Nephron progenitor cell (in vitro differentiated cells): ENCODE measurements at regions not wholly inside any gene's neighbourhood (a gene's known extent, or its start where the extent isn't known, plus 50 kb on each side); places are given as distances from the start of the nearest gene placed in this dataset.

Experiments
- DNase-seq: peaks from one replicate; pipeline ENCODE4 v3.0.0; 2021
- H3K27ac Mint-ChIP-seq: 2 replicates; pipeline ENCODE4 v1.8.0; 2021; ENCODE audit warnings: mild to moderate bottlenecking, moderate library complexity, mixed read lengths
- H3K27me3 Mint-ChIP-seq: 2 replicates; pipeline ENCODE4 v1.8.0; 2021; ENCODE audit warnings: mild to moderate bottlenecking, low read depth, mixed read lengths; ENCODE audit not compliant: poor library complexity
- H3K36me3 Mint-ChIP-seq: 2 replicates; pipeline ENCODE4 v1.8.0; 2021; ENCODE audit warnings: low read depth, mixed read lengths
- H3K4me1 Mint-ChIP-seq: 2 replicates; pipeline ENCODE4 v1.8.0; 2021; ENCODE audit warnings: mixed read lengths
- H3K4me3 Mint-ChIP-seq: 2 replicates; pipeline ENCODE4 v1.8.0; 2021; ENCODE audit warnings: mild to moderate bottlenecking, moderate library complexity, mixed read lengths
- H3K9me3 Mint-ChIP-seq: 2 replicates; pipeline ENCODE4 v1.8.0; 2021; ENCODE audit warnings: mild to moderate bottlenecking, moderate library complexity, mixed read lengths
- CTCF ChIP-seq: fragments of 200-600 bp; sonication (generic); IDR thresholded peaks from 2 replicates; pipeline ENCODE4 v1.5.0; 2021; ENCODE audit warnings: antibody characterized with exemption

- H3K4me3 Mint-ChIP-seq, result no peak overlapping the region
- no peak for TF ChIP-seq CTCF
- DNase-seq, result no peak
- H3K36me3 Mint-ChIP-seq, result peaks cover 8% of the 10 kb centered on the region
- peaks cover 6% of the 10 kb centered on the region for H3K4me1 Mint-ChIP-seq
- no peak overlapping the region for H3K27ac Mint-ChIP-seq
- H3K27me3 Mint-ChIP-seq, result no peaks in the 10 kb centered on the region
- H3K9me3 Mint-ChIP-seq, result peaks cover 8% of the 10 kb centered on the region
Observed at GRCh38 chr10:44298713-44299112, 86.2 kb downstream of the CXCL12 start.

- Mint-ChIP-seq H3K27ac (no peak overlapping the region), H3K4me3 (no peak overlapping the region), H3K27me3 (no peaks in the 10 kb centered on the region), H3K4me1 (peaks cover 6% of the 10 kb centered on the region), H3K36me3 (peaks cover under 1% of the 10 kb centered on the region), H3K9me3 (peaks cover under 1% of the 10 kb centered on the region)
- no peak for DNase-seq
- no peak for TF ChIP-seq CTCF
Observed at GRCh38 chr10:44297963-44298362, 86.9 kb downstream of the CXCL12 start.

GRCh38 chr10:44295644-44296241 is 89.2 kb downstream of the CXCL12 start:
- Mint-ChIP-seq H3K27ac (no peak overlapping the region), H3K4me1 (peaks cover 6% of the 10 kb centered on the region), H3K27me3 (peaks cover 10% of the 10 kb centered on the region), H3K9me3 (no peaks in the 10 kb centered on the region), H3K36me3 (no peaks in the 10 kb centered on the region), H3K4me3 (no peak overlapping the region)
- TF ChIP-seq CTCF, result no peak
- no peak for DNase-seq

- Mint-ChIP-seq H3K4me1 (peaks cover 6% of the 10 kb centered on the region), H3K27ac (no peak overlapping the region), H3K36me3 (no peaks in the 10 kb centered on the region), H3K4me3 (no peak overlapping the region), H3K9me3 (no peaks in the 10 kb centered on the region), H3K27me3 (peaks cover 10% of the 10 kb centered on the region)
- no peak for TF ChIP-seq CTCF
- DNase-seq, result no peak
Observed at GRCh38 chr10:44294726-44295412, 90.0 kb downstream of the CXCL12 start.

- no peak for DNase-seq
- Mint-ChIP-seq H3K4me3 (no peak overlapping the region), H3K4me1 (peaks cover 6% of the 10 kb centered on the region), H3K27me3 (peaks cover 10% of the 10 kb centered on the region), H3K9me3 (no peaks in the 10 kb centered on the region), H3K27ac (no peak overlapping the region), H3K36me3 (no peaks in the 10 kb centered on the region)
- TF ChIP-seq CTCF, result no peak
Observed at GRCh38 chr10:44293842-44294241, 91.1 kb downstream of the CXCL12 start.

GRCh38 chr10:44293306-44293778 is 91.6 kb downstream of the CXCL12 start:
- no peak for DNase-seq
- H3K4me1 Mint-ChIP-seq, result peaks cover 6% of the 10 kb centered on the region
- H3K9me3 Mint-ChIP-seq, result no peaks in the 10 kb centered on the region
- TF ChIP-seq CTCF, result no peak
- H3K27me3 Mint-ChIP-seq, result peaks cover 10% of the 10 kb centered on the region
- no peaks in the 10 kb centered on the region for H3K36me3 Mint-ChIP-seq
- H3K4me3 Mint-ChIP-seq, result peak overlapping the region; percentile 14
- H3K27ac Mint-ChIP-seq, result no peak overlapping the region
